MM.1S (cell line): ENCODE measurements at regions not wholly inside any gene's neighbourhood (a gene's known extent, or its start where the extent isn't known, plus 50 kb on each side); places are given as distances from the start of the nearest gene placed in this dataset.

ENCODE experiments used
- DNase-seq: peaks from one replicate; pipeline ENCODE4 v3.0.0-alpha.2; 2015
- H2AFZ ChIP-seq: fragments of 300-600 bp; sonication (generic); 2 replicates; pipeline ENCODE4 v1.6.0; 2016; ENCODE audit warnings: antibody characterized with exemption, low read length
- H3F3A ChIP-seq: fragments of 300-600 bp; sonication (generic); 2 replicates; pipeline ENCODE4 v1.6.1; 2016; ENCODE audit warnings: mild to moderate bottlenecking, antibody characterized with exemption, low read length, moderate library complexity, mixed read lengths; ENCODE audit not compliant: insufficient read depth
- H3K27ac ChIP-seq: fragments of 300-600 bp; sonication (generic); 2 replicates; pipeline ENCODE4 v1.5.1; 2016; ENCODE audit warnings: mild to moderate bottlenecking, low read length
- H3K27me3 ChIP-seq: fragments of 300-600 bp; sonication (generic); replicated peaks from 2 replicates; pipeline ENCODE4 v1.6.0; 2016; ENCODE audit warnings: low read length; ENCODE audit not compliant: insufficient read depth
- H3K36me3 ChIP-seq: fragments of 300-600 bp; sonication (generic); replicated peaks from 2 replicates; pipeline ENCODE4 v1.6.1; 2016; ENCODE audit warnings: mild to moderate bottlenecking, low read length, mixed read lengths; ENCODE audit not compliant: insufficient read depth
- H3K4me1 ChIP-seq: fragments of 300-600 bp; sonication (generic); 2 replicates; pipeline ENCODE4 v1.6.1; 2016; ENCODE audit warnings: low read length, mixed read lengths
- H3K4me2 ChIP-seq: fragments of 300-600 bp; sonication (generic); 2 replicates; pipeline ENCODE4 v1.6.0; 2016; ENCODE audit warnings: low read depth, low read length
- H3K4me3 ChIP-seq: fragments of 300-600 bp; sonication (generic); 2 replicates; pipeline ENCODE4 v1.5.1; 2016; ENCODE audit warnings: low read length, mixed read lengths
- H3K79me2 ChIP-seq: fragments of 300-600 bp; sonication (generic); 2 replicates; pipeline ENCODE4 v1.6.1; 2016; ENCODE audit warnings: mixed run types, low read length, mixed read lengths
- H3K9ac ChIP-seq: fragments of 300-600 bp; sonication (generic); 2 replicates; pipeline ENCODE4 v1.6.1; 2016; ENCODE audit warnings: low read length, mixed read lengths
- H3K9me2 ChIP-seq: fragments of 300-600 bp; sonication (generic); replicated peaks from 2 replicates; pipeline ENCODE4 v1.6.1; 2016; ENCODE audit warnings: mild to moderate bottlenecking, low read length, mixed read lengths; ENCODE audit not compliant: insufficient read depth
- H3K9me3 ChIP-seq: fragments of 300-600 bp; sonication (generic); replicated peaks from 2 replicates; pipeline ENCODE4 v1.6.1; 2016; ENCODE audit warnings: mild to moderate bottlenecking, low read length, mixed read lengths; ENCODE audit not compliant: insufficient read depth
- H4K20me1 ChIP-seq: fragments of 300-600 bp; sonication (generic); 2 replicates; pipeline ENCODE4 v1.6.1; 2016; ENCODE audit warnings: mild to moderate bottlenecking, low read length, moderate library complexity, mixed read lengths; ENCODE audit not compliant: insufficient read depth
- CTCF ChIP-seq: fragments of 300-600 bp; sonication (generic); IDR thresholded peaks from 2 replicates; pipeline ENCODE4 v1.5.1; 2016; ENCODE audit warnings: antibody characterized with exemption, low read length, mixed read lengths
- EZH2 ChIP-seq: fragments of 300-600 bp; sonication (generic); optimal IDR thresholded peaks from 2 replicates; pipeline ENCODE3; 2017; ENCODE audit warnings: low read depth, mild to moderate bottlenecking, antibody characterized with exemption, low read length, mixed read lengths
- EZH2phosphoT487 ChIP-seq: fragments of 300-600 bp; sonication (generic); IDR thresholded peaks from 2 replicates; pipeline ENCODE4 v1.6.1; 2018; ENCODE audit warnings: antibody characterized with exemption, low read length

- H3K4me2 ChIP-seq: no peak overlapping the region
These were observed 729.2 kb downstream of the LRFN5 start for GRCh38 chr14:42335918-42336317.

GRCh38 chr14:42334931-42335330 is 728.3 kb downstream of the LRFN5 start:
- no peak for DNase-seq
- no peaks in the 10 kb centered on the region for H4K20me1 ChIP-seq
- H3K4me2 ChIP-seq: no peak overlapping the region
- no peak overlapping the region for H3K9ac ChIP-seq
- TF ChIP-seq EZH2phosphoT487 (no peak), CTCF (no peak), EZH2 (no peak)
- H3K4me3 ChIP-seq: no peak overlapping the region
- H3K27me3 ChIP-seq: no peaks in the 10 kb centered on the region
- H2AFZ ChIP-seq: no peak overlapping the region
- no peaks in the 10 kb centered on the region for H3K4me1 ChIP-seq
- no peaks in the 10 kb centered on the region for H3K36me3 ChIP-seq
- H3K79me2 ChIP-seq: no peaks in the 10 kb centered on the region
- H3K9me3 ChIP-seq: no peaks in the 10 kb centered on the region
- no peaks in the 10 kb centered on the region for H3F3A ChIP-seq
- no peak overlapping the region for H3K27ac ChIP-seq
- H3K9me2 ChIP-seq: no peaks in the 10 kb centered on the region

More at GRCh38 chr14:42335918-42336317, 729.2 kb downstream of the LRFN5 start:
- Histone ChIP-seq H4K20me1 (no peaks in the 10 kb centered on the region), H3K27ac (no peak overlapping the region), H3K4me3 (no peak overlapping the region), H3K9ac (no peak overlapping the region), H3F3A (no peaks in the 10 kb centered on the region), H3K79me2 (no peaks in the 10 kb centered on the region), H2AFZ (no peak overlapping the region), H3K4me1 (no peaks in the 10 kb centered on the region), H3K9me2 (no peaks in the 10 kb centered on the region), H3K9me3 (no peaks in the 10 kb centered on the region), H3K27me3 (no peaks in the 10 kb centered on the region), H3K36me3 (no peaks in the 10 kb centered on the region)
- DNase-seq: no peak
- TF ChIP-seq CTCF (no peak), EZH2 (no peak), EZH2phosphoT487 (no peak)

GRCh38 chr14:42323426-42323825 is 716.8 kb downstream of the LRFN5 start:
- no peaks in the 10 kb centered on the region for H3K4me1 ChIP-seq
- H4K20me1 ChIP-seq: no peaks in the 10 kb centered on the region
- TF ChIP-seq EZH2 (no peak), CTCF (no peak), EZH2phosphoT487 (no peak)
- H2AFZ ChIP-seq: no peak overlapping the region
- H3K27ac ChIP-seq: no peak overlapping the region
- no peaks in the 10 kb centered on the region for H3K9me2 ChIP-seq
- no peaks in the 10 kb centered on the region for H3K36me3 ChIP-seq
- no peaks in the 10 kb centered on the region for H3K27me3 ChIP-seq
- H3K9me3 ChIP-seq: no peaks in the 10 kb centered on the region
- no peak overlapping the region for H3K9ac ChIP-seq
- no peaks in the 10 kb centered on the region for H3F3A ChIP-seq
- no peaks in the 10 kb centered on the region for H3K79me2 ChIP-seq
- no peak for DNase-seq
- H3K4me2 ChIP-seq: no peak overlapping the region
- no peak overlapping the region for H3K4me3 ChIP-seq
